GM19239 (cell line): ENCODE measurements at regions not wholly inside any gene's neighbourhood (a gene's known extent, or its start where the extent isn't known, plus 50 kb on each side); places are given as distances from the start of the nearest gene placed in this dataset.

Experiments
- DNase-seq: peaks from one replicate; pipeline ENCODE4 v3.0.0; 2011; ENCODE audit warnings: low spot score; ENCODE audit not compliant: insufficient read length
- FAIRE-seq: peaks from 2 replicates; lab custom pipeline; 2011; peaks lifted over from hg19 to GRCh38; lab: Jason Lieb, UNC

DNA sequence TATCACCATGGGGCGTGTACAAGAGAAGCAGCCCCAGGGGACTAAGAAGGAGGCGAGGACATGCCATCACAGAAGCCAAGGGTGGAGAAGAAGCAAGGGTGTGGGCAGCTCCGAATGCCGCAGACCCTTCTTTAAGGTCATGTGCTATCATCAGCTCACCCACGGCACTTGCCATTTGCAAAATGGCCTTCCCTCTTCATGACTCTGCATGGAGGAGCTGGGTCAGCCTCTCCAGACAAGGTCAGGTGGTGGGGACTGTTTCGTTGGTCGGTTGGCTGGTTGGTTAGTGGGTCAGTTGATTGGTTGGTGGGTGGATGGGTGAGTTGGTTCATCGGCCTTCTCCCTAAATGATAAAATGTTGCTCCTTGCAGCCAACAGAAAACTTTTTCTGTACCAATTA lies 622.5 kb downstream of the TBC1D22A start:
- no peak for DNase-seq
- FAIRE-seq: no peak

DNA sequence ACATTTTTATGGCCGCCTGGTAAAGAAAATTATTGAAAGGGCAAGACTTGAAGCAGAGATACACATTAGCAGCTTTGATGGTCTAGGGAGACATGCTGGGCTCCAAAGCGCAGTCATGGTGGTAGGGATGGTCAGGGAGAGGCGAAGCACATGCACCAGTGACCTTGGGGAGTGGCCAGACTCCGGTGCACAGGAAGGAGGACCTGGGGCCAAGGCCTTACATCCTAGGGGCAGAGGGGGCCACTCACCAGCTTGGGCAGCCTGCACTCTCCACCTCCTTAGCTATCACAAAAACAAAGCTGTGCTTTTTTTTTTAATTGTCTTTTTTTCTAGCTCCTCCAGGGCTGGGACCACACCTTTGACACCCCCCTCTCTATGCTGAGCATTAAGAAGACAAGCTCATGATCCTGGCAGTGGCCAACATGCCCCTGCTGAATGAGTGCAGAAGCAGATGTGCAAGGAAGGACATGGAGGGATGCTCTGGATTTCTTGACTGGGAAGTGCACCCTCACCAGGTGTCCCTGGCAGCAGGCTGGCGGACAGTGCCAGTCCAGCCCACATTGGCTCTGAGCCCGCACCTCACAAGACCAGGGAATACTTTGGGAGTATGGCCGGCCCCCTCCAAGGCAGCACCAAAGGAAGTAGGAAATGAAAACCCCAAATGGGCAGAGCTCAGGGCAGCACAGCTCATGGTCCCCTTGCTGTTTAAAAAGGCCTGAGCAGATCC lies 619.9 kb downstream of the TBC1D22A start:
- FAIRE-seq: no peak
- DNase-seq: no peak

DNA sequence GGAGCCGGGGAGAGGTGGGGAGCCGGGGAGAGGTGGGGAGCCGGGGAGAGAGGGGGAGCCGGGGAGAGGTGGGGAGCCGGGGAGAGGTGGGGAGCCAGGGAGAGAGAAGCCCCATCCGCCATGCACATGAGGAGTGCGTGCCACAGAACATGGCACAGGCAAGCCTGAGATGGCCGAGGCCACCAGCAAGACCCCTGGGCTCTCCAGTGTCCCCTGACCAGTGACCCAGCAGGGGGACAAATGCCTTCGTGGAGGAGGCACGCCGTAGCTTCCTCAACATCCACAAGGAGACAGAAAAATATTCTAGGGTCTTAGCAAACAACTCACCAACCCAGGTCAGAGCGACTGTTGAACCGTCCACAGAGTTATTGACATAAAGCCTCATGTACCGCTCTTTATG lies 618.8 kb downstream of the TBC1D22A start:
- FAIRE-seq: no peak

DNA sequence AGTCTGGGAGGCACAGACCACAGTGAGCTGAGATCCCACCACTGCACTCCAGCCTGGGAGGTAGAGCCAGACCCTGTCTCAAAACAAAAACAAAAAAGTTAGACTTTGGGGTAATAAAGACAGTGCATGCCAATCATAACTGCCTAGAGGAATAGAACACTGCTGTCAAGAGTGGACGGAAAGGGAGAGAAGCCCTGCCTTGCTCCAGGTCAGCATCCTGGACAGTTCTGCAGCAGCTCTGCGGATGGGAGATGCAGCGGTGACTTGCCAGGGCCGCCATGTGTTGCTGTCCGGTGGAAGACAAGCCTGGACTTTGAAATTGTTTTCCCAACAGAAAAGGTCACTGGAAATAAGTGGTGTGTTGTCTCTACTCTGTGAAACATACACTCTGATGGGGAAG lies 618.2 kb downstream of the TBC1D22A start:
- DNase-seq: no peak
- no peak for FAIRE-seq

More for the DNA sequence above, 618.8 kb downstream of the TBC1D22A start:
- no peak for DNase-seq

- no peak for FAIRE-seq
- DNase-seq: no peak
These were observed 616.6 kb downstream of the TBC1D22A start for GRCh38 chr22:47379037-47379436.

DNA sequence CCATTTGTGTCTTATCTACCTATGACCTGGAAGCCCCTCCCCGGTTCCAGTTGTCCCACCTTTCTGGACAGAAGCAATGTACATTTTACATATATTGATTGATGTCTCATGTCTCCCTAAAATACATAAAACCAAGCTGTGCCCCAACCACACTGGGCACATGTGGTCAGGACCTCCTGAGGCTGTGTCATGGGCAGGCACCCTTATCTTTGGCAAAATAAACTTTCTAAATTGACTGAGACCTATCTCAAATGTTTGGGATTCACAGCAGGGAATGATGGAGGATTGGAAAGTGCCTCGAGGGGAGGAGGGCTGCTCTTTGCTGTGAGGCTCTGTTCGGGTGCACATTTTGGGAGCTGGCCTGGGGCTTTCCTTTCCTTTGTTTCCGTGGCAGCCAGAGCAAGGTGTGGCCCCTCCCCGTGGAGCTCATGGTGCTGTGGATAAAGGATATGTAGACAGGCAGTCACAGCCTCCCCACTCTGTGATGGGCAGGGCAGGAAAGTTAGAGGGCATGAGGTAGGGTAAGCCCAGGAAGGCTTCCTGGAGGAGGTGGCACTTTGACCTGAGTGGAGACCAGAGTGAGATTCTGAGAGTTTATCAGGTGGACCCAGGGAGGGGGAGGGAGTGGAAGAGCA lies 615.6 kb downstream of the TBC1D22A start:
- no peak for FAIRE-seq
- no peak for DNase-seq

GRCh38 chr22:47376901-47377505 lies 614.6 kb downstream of the TBC1D22A start:
- DNase-seq (no peak), FAIRE-seq (no peak)

DNA sequence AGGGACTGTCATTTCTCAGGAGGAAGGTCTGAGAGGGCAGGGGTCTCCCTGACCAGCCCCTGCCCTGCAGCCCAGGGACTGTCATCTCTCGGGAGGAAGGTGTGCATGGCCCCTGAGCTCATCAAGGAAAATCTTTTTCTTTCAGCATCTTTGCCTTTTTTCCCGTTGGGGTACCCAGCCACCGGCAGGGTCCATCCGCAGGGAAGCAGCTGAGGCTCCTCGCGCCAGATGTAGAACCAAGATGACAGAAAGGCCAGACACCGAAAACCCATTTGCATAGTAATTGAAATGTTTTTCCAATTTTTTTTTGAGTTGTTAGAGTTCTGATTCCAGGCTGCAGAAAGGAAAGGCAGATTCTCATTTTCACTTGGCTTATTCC lies 613.9 kb downstream of the TBC1D22A start:
- FAIRE-seq (no peak), DNase-seq (no peak)

DNA sequence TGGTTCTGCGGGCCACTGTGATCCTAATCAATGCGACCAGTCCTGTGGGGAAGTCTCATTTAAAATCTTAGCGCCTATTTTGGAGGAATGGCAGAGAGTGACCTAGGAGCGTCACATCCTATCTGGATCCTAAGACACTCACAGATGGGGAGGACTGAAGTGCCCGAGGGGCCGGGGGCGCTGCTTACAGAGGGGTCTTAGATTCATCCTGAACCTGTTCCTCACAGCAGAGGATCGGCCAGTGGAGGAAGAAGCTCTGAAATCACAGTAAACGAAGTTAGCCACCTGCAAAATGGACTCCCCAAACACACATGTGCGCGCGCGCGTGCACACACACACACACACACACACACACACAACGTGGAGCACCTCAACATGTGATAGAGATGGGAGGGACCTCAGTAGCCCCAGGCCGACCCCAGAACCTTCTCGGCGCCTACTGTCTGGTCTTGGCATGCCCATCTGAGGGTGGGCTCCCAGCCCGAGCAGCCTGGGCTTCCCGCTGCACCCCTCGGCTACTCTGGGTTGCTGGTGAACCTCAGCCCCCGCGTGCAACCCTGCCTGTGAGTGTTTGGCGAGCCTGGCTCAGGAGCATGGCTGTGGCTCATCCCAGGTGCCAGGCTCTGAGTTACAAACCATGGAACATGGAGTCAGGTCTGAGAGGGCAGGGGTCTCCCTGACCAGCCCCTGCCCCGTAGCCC lies 613.3 kb downstream of the TBC1D22A start:
- FAIRE-seq (no peak), DNase-seq (no peak)

DNA sequence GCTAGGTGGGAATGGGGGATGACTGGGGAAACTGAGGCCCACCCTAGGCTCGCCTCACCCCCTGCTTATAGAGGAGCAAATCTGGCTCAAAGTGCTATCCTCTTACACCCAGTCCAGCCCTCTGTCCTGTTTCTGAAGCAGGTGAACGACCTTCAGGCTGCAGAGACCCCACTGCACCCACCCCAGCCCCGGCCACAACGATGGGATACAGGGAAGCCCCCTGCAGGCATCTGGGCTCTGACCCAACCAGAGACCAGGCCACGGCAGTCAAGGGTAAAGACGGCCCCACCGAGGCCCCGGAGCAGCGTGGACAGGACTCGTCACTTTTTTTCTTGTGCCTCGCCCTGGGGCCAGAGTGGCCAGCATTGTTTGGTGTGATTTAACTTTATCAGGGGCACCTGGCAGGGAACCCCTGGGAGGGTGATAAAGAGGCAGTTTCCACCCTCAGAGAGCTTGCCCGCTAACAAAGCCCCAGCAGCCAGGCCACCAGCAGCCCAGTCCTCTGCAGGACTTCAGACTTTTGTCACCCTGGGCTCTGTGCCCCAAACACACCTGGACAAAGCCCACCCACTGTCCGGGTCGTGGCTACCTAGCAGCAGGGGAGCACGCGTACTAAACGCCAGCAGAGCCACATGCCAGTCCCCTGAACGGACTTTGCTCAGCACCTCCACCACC lies 612.6 kb downstream of the TBC1D22A start:
- FAIRE-seq: no peak
- no peak for DNase-seq

DNA sequence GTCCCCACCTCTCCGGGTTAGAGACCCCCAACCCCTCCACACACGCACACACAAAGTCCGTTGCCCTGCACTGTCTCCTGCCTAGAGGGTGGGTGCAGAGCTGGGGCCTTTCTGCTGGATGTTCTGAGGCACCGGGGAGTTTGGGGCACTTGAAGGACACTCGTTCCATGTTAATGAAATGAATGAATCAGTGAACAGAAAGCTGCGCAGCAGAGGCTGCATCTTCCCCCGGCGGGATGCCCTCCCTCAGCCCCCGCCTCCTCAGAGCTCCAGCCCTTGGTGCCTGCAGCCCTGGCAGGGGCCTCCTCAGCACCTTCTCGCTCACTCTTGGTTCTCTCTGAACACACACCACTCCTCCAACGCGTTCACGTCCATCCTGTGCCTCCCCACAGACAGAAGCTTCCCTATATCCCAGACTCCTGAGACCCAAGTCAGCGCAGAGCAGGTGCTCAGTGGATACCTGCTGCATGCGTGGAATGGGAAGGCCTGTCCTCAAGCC lies 611.9 kb downstream of the TBC1D22A start:
- DNase-seq: no peak
- FAIRE-seq: no peak

DNA sequence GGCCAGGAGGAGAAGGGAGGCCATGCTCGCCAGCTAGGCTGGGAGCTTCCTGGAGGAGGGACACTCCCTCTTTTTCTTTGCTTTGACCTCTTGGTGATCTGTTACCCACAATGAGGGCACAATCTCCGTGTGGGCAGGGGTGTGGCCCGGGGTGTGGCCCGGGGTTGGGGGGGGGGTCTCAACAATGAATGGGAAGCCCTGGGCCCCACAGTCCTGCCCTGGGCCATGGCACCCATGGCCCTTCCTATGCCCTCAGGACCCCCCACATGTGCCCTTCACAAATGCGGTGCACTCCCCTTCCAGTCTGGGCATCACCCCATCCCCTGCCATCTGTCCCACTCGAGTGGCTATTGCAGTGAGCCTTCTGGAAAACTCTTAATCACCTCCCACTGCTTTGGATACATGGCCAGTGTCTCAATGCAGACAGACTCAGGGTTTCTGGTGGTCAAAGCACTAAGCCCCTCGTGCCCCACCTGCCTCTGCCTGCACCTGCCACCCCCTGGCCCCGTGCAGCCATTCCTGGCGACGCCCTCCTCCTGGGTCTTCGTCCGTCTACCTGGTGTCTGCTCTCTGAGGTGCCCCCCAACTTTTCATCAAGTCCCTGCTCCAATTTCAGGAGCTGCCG lies 611.3 kb downstream of the TBC1D22A start:
- DNase-seq (no peak), FAIRE-seq (no peak)

GRCh38 chr22:47372596-47373385 lies 610.3 kb downstream of the TBC1D22A start:
- DNase-seq (no peak), FAIRE-seq (no peak)

DNA sequence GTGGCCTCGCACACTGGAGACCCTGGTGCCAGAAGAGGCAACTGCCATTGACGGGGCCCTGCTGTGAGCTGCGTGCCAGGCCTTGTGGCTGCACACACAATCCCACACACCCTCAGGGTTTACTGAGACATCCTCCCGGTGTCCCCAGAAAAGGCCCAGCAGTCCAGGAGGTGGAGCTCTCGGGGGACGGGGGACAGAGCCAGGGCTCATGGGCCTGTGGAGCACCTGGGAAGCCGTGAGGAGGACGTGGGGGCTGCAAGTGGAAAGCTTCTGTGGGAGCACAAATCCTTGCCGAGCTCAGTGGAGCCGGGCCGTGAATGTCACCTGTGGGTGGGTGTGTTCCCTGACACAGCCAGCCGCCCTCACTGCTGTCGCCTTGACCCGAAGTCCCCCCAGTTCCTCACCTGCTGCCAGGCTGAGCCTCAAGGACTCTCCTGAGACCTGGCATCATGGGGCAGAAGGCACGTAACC lies 609.7 kb downstream of the TBC1D22A start:
- DNase-seq (no peak), FAIRE-seq (no peak)

DNA sequence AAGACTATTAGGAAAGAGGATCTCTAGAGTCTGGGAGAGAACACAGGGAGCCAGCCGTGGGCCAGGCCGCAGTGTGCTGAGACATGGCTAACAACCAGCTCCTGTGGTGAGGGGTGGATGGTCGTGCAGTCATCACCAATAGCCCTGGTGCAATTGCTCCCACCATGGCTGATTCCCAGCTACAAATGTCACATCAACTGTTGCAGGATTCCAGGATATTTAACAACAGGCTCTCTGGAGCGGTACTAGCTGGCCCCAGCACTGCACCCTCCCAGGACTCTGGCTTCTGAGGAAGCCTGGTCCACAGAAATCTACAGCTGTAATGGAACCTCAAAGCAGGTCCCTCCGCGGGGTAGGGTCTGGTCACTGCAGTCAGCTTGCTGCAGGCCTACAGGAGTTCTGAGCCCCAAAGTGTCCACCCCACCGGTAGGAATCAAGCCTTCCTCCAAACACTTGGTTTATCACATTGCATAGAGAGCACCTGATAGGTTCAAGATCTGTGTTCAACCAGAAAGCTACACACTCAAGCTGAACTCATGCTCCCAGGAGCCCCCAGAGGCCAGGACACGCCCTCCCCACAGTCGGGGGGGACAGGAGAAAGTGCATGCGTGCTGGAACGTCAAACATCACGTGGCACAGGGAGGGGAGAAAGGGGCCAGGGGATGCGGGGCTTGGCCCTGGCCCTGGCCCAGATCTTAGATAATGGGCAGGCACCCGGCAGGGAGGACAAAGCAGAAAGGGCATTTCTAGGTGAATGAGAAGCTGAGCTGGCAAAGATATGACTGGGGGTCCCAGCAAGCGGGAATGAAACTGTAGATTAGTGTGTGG lies 609.0 kb downstream of the TBC1D22A start:
- FAIRE-seq (no peak), DNase-seq (no peak)

DNA sequence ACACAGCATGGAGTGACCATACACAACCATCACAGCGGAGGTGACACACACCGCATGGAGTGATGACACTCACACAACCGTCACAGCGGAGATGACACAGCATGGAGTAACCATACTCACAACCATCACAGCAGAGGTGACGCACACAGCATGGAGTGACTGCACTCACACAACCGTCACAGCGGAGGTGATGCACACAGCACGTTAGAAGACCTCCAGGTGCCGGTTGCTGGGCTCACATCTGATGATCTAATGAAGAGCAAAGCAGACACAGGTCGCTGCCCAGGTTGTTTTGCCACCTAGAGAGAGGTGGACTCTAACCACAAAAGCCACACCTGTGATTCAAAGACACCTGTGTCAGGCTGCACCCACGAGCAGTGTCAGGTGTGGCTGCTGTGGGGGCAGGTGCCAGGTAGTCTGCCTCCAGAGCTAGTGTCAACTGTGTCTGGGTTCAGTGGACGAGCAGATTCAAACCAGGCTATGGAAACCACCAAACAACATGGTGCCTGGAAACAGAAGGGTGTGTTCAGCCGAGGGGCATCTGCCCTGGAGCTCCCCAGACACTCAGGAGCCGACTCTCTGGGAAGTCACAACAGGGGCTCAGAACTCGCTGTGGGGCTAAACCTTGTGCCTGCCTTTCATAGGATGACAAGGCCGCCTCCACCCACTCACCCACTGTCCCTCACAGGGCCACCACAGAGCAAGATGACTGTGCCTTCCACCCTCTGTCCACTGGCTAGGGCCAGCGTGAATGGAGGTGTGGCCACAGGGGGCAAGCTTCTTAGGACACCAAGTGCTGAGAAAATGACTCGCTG lies 608.2 kb downstream of the TBC1D22A start:
- no peak for DNase-seq
- FAIRE-seq: no peak

GRCh38 chr22:47369431-47370015 lies 607.1 kb downstream of the TBC1D22A start:
- DNase-seq: no peak
- FAIRE-seq: no peak
